Vagina (tissue), 2 donors: ENCODE measurements at regions not wholly inside any gene's neighbourhood (a gene's known extent, or its start where the extent isn't known, plus 50 kb on each side); places are given as distances from the start of the nearest gene placed in this dataset.

Experiments
- DNase-seq, 2 donors: peaks; one replicate each; pipeline ENCODE4 v3.0.0-alpha.2; 2017; ENCODE audit errors: extremely low spot score in 2 of 2
- H3K27ac ChIP-seq: fragments of 200-600 bp; sonication (generic); one replicate; pipeline ENCODE4 v1.5.1; 2019
- H3K27me3 ChIP-seq: fragments of 200-600 bp; sonication (generic); one replicate; pipeline ENCODE4 v1.5.1; 2019
- H3K36me3 ChIP-seq, 2 donors: fragments of 200-600 bp; sonication (generic); one replicate each; pipeline ENCODE4 v1.5.1; 2017 to 2019
- H3K4me1 ChIP-seq: fragments of 200-600 bp; sonication (generic); one replicate; pipeline ENCODE4 v1.5.1; 2019
- H3K4me3 ChIP-seq, 2 donors: fragments of 200-600 bp; sonication (generic); 1 replicate in 1 of 2; 2 replicates in 1 of 2; pipeline ENCODE4 v1.5.1; 2016 to 2019
- H3K9me3 ChIP-seq: fragments of 200-600 bp; sonication (generic); one replicate; pipeline ENCODE4 v1.5.1; 2019
- CTCF ChIP-seq, 3 experiments: fragments of 450-650 bp in 2 of 3; fragments of 200-600 bp in 1 of 3; sonication (generic) in 1 of 3; IDR thresholded peaks; one replicate each; pipeline ENCODE4 v1.5.1; 2017 to 2019; ENCODE audit warnings: antibody characterized with exemption in 3 of 3, mild to moderate bottlenecking in 2 of 3, moderate library complexity in 2 of 3
- POLR2A ChIP-seq, 2 donors: fragments of 450-650 bp; IDR thresholded peaks; one replicate each; pipeline ENCODE4 v1.6.1; 2017; ENCODE audit warnings: antibody characterized with exemption in 2 of 2, mild to moderate bottlenecking in 2 of 2, moderate library complexity in 2 of 2
- POLR2AphosphoS5 ChIP-seq, 2 donors: sonication (generic); formaldehyde crosslinking; IDR thresholded peaks; one replicate each; pipeline ENCODE4 v1.9.0; 2017; ENCODE audit warnings: antibody characterized with exemption in 2 of 2, mild to moderate bottlenecking in 2 of 2, low read depth in 1 of 2; ENCODE audit not compliant: insufficient read depth in 1 of 2
- intact Hi-C: fragments of 100-400 bp; cut with DNase I; formaldehyde crosslinking; loops from one replicate; pipeline ENCODE4 v1.15.1; 2023

GRCh38 chr3:177375316-177375715 is 178.0 kb upstream of the TBL1XR1 start:
- Histone ChIP-seq H3K27ac (no peak overlapping the region), H3K36me3 (no peaks in the 10 kb centered on the region), H3K9me3 (no peaks in the 10 kb centered on the region), H3K27me3 (no peaks in the 10 kb centered on the region), H3K4me1 (no peaks in the 10 kb centered on the region), H3K4me3 (no peak overlapping the region)
- TF ChIP-seq POLR2A (IDR thresholded peaks at IDR 0.05) (no peak), POLR2AphosphoS5 (IDR thresholded peaks at IDR 0.05; ENCODE audit: insufficient read depth in 1 of 2, low read depth in 1 of 2) (no peak), CTCF (IDR thresholded peaks at IDR 0.05) (no peak)
- intact Hi-C loops, result no loop called here
- DNase-seq, result no peak

- intact Hi-C loops, result no loop called here
- H3K27me3 ChIP-seq, result no peaks in the 10 kb centered on the region
- no peaks in the 10 kb centered on the region for H3K4me1 ChIP-seq
- H3K9me3 ChIP-seq, result no peaks in the 10 kb centered on the region
- no peak overlapping the region for H3K27ac ChIP-seq
- H3K36me3 ChIP-seq, result no peaks in the 10 kb centered on the region
- TF ChIP-seq POLR2AphosphoS5 (IDR thresholded peaks at IDR 0.05; ENCODE audit: insufficient read depth in 1 of 2, low read depth in 1 of 2) (peak in 1 of 2 donors; percentile 35), POLR2A (IDR thresholded peaks at IDR 0.05) (no peak)
- no peak overlapping the region for H3K4me3 ChIP-seq
- no peak for DNase-seq
Measured at GRCh38 chr3:177377166-177377565, 179.9 kb upstream of the TBL1XR1 start.

GRCh38 chr3:177378168-177378567 is 180.9 kb upstream of the TBL1XR1 start:
- Histone ChIP-seq H3K36me3 (no peaks in the 10 kb centered on the region), H3K4me3 (no peak overlapping the region), H3K27me3 (no peaks in the 10 kb centered on the region), H3K4me1 (peaks cover 7% of the 10 kb centered on the region), H3K9me3 (no peaks in the 10 kb centered on the region), H3K27ac (no peak overlapping the region)
- TF ChIP-seq POLR2A (IDR thresholded peaks at IDR 0.05) (no peak), CTCF (IDR thresholded peaks at IDR 0.05) (no peak), POLR2AphosphoS5 (IDR thresholded peaks at IDR 0.05; ENCODE audit: insufficient read depth in 1 of 2, low read depth in 1 of 2) (no peak)
- intact Hi-C loops, result no loop called here
- no peak for DNase-seq

GRCh38 chr3:177379045-177379444 is 181.8 kb upstream of the TBL1XR1 start:
- Histone ChIP-seq H3K9me3 (no peaks in the 10 kb centered on the region), H3K4me1 (peaks cover 9% of the 10 kb centered on the region), H3K36me3 (no peaks in the 10 kb centered on the region), H3K27ac (no peak overlapping the region), H3K27me3 (no peaks in the 10 kb centered on the region), H3K4me3 (no peak overlapping the region)
- no peak for DNase-seq
- TF ChIP-seq CTCF (IDR thresholded peaks at IDR 0.05), result no peak
- no peak for TF ChIP-seq POLR2AphosphoS5 (IDR thresholded peaks at IDR 0.05; ENCODE audit: insufficient read depth in 1 of 2, low read depth in 1 of 2)
- TF ChIP-seq POLR2A (IDR thresholded peaks at IDR 0.05), result no peak
- intact Hi-C loops, result no loop called here

- Histone ChIP-seq H3K27me3 (no peaks in the 10 kb centered on the region), H3K4me1 (peaks cover 16% of the 10 kb centered on the region), H3K36me3 (no peaks in the 10 kb centered on the region), H3K27ac (no peak overlapping the region), H3K4me3 (no peak overlapping the region), H3K9me3 (no peaks in the 10 kb centered on the region)
- intact Hi-C loops, result no loop called here
- TF ChIP-seq POLR2AphosphoS5 (IDR thresholded peaks at IDR 0.05; ENCODE audit: insufficient read depth in 1 of 2, low read depth in 1 of 2) (no peak), CTCF (IDR thresholded peaks at IDR 0.05) (no peak)
- no peak for DNase-seq
Measured at GRCh38 chr3:177381070-177381469, 183.8 kb upstream of the TBL1XR1 start.

- TF ChIP-seq CTCF (IDR thresholded peaks at IDR 0.05), result no peak
- TF ChIP-seq POLR2A (IDR thresholded peaks at IDR 0.05), result no peak
- TF ChIP-seq POLR2AphosphoS5 (IDR thresholded peaks at IDR 0.05; ENCODE audit: insufficient read depth in 1 of 2, low read depth in 1 of 2), result no peak
- no peaks in the 10 kb centered on the region for H3K9me3 ChIP-seq
- H3K27me3 ChIP-seq, result no peaks in the 10 kb centered on the region
- no peak for DNase-seq
- peaks cover 20% of the 10 kb centered on the region for H3K4me1 ChIP-seq
- intact Hi-C loops, result no loop called here
- H3K27ac ChIP-seq, result no peak overlapping the region
- H3K36me3 ChIP-seq, result no peaks in the 10 kb centered on the region
- no peak overlapping the region for H3K4me3 ChIP-seq
Measured at GRCh38 chr3:177382944-177383343, 185.7 kb upstream of the TBL1XR1 start.
